ENCODE measurements at regions not wholly inside any gene's neighbourhood (a gene's known extent, or its start where the extent isn't known, plus 50 kb on each side); places are given as distances from the start of the nearest gene placed in this dataset.

DNA sequence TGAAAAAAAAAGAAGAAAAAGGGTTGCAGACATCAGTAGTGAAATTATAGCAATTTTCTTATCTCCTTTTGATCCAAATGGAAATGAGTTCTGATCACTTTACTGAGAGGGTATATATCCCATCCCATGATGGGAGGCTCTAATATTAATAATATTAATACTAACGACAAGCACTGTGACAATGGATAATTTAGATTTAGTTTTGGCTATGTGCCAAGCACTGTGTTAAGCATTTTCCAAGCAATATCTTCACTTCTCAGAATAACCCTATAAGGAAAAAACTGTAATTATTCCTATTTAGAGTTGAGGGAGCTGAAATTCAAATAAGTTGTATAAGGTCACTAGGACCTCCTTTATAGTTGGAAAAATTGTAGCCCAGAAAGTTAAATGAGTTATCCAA lies 58.4 kb upstream of the ASTN2 start:
- no peak for DNase-seq (ENCODE audit: low read depth, low spot score)
- H3K9me3 Mint-ChIP-seq = no peaks in the 10 kb centered on the region
- H3K4me3 Mint-ChIP-seq = no peak overlapping the region
- TF ChIP-seq, protein P1, sequence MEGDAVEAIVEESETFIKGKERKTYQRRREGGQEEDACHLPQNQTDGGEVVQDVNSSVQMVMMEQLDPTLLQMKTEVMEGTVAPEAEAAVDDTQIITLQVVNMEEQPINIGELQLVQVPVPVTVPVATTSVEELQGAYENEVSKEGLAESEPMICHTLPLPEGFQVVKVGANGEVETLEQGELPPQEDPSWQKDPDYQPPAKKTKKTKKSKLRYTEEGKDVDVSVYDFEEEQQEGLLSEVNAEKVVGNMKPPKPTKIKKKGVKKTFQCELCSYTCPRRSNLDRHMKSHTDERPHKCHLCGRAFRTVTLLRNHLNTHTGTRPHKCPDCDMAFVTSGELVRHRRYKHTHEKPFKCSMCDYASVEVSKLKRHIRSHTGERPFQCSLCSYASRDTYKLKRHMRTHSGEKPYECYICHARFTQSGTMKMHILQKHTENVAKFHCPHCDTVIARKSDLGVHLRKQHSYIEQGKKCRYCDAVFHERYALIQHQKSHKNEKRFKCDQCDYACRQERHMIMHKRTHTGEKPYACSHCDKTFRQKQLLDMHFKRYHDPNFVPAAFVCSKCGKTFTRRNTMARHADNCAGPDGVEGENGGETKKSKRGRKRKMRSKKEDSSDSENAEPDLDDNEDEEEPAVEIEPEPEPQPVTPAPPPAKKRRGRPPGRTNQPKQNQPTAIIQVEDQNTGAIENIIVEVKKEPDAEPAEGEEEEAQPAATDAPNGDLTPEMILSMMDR (conservative IDR thresholded peaks at IDR 0.05) = no peak
- H3K27me3 Mint-ChIP-seq (ENCODE audit: low read depth) = peaks cover 29% of the 10 kb centered on the region
- no peaks in the 10 kb centered on the region for H3K36me3 Mint-ChIP-seq (ENCODE audit: low read depth)
- no peaks in the 10 kb centered on the region for H3K4me1 Mint-ChIP-seq
- H3K27ac Mint-ChIP-seq (ENCODE audit: unreplicated experiment) = no peak overlapping the region

DNA sequence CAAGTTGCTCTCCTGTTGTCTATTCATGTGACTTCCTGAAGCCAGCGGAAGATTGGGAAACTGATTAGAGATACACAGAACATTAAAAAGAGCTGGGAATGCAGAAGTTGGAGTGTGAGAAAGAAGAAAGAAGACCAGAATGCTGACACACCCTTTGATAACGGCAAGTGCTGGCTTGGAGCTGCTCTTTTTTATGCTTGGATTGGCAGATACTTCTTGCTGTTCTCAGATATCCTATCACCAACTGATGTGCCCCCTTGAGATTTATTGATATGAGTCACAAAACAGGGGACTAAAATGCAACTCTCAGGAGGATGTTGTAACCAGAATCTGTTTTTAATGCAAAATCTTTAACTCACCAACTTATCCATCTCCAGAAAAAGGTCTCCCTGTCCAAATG lies 56.0 kb upstream of the ASTN2 start:
- Mint-ChIP-seq H3K36me3 (ENCODE audit: low read depth) (no peaks in the 10 kb centered on the region), H3K4me3 (no peak overlapping the region), H3K27ac (ENCODE audit: unreplicated experiment) (no peak overlapping the region), H3K27me3 (ENCODE audit: low read depth) (peaks cover 38% of the 10 kb centered on the region), H3K9me3 (no peaks in the 10 kb centered on the region), H3K4me1 (no peaks in the 10 kb centered on the region)
- no peak for DNase-seq (ENCODE audit: low read depth, low spot score)
- TF ChIP-seq, protein P1 (conservative IDR thresholded peaks at IDR 0.05) = no peak

DNA sequence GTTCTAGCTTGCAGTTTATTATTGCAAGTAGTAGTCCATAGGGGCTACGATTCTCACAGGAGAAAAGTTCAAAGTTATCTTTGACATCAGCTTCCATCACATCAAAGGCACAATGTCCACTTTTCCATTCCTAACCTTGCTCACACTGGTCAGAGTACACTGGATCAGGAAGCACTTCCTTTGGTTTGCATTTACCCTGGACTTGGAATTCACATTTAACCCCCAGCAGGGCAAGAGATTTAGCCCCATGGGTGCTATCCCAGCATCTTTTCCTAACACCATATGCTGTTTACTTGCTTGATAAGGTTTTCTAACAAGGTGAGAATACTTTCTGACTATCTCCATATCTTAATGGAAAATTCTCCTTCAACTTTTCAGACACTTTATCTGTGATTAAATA lies 55.6 kb upstream of the ASTN2 start:
- Mint-ChIP-seq H3K36me3 (ENCODE audit: low read depth) (no peaks in the 10 kb centered on the region), H3K27ac (ENCODE audit: unreplicated experiment) (no peak overlapping the region), H3K9me3 (no peaks in the 10 kb centered on the region), H3K4me1 (no peaks in the 10 kb centered on the region), H3K4me3 (no peak overlapping the region), H3K27me3 (ENCODE audit: low read depth) (peaks cover 42% of the 10 kb centered on the region)
- DNase-seq (ENCODE audit: low read depth, low spot score) = no peak
- TF ChIP-seq, protein P1 (conservative IDR thresholded peaks at IDR 0.05) = no peak

DNA sequence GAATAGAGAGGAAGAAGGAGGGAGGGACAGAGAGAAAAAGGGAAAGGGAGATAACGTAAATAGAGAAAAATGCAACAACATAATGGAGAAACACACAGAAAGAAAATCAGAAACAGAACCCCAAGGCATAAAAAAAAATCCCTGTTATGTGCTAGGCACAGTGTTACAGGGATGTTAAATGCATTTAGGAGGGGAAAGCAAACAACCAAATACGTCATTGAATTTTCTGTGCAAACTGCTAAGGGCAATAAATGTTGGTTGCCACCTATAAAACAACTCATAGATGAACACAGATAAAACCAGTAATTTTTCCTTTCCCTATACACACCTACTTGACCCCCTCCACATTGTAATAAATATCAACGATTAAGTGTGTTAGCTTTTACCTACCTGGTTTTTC lies 51.3 kb upstream of the ASTN2 start:
- TF ChIP-seq, protein P1 (conservative IDR thresholded peaks at IDR 0.05) = no peak
- Mint-ChIP-seq H3K4me3 (no peak overlapping the region), H3K4me1 (no peaks in the 10 kb centered on the region), H3K27ac (ENCODE audit: unreplicated experiment) (no peak overlapping the region), H3K9me3 (no peaks in the 10 kb centered on the region), H3K27me3 (ENCODE audit: low read depth) (peaks cover 57% of the 10 kb centered on the region), H3K36me3 (ENCODE audit: low read depth) (no peaks in the 10 kb centered on the region)
- DNase-seq (ENCODE audit: low read depth, low spot score) = no peak

DNA sequence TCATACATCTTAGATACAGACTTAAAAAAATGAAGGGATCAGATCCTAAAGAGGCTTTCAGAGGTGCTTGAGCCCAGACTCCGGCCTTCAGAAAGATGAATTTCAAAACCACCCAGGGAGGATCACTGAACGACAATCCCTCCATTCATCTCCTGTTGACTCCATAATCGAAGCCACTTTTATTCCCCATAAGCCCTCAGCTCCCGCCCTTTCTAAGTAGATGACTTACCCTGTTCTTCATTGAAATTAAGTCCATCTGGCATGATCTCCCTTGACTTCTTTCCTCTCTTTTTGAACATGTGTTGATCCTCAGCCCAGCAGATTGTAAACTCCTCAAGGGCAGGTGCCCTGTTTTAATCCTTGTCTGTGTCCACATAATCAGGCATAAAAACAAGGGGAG lies 50.8 kb upstream of the ASTN2 start:
- no peaks in the 10 kb centered on the region for H3K4me1 Mint-ChIP-seq
- H3K27me3 Mint-ChIP-seq (ENCODE audit: low read depth) = peaks cover 55% of the 10 kb centered on the region
- no peaks in the 10 kb centered on the region for H3K9me3 Mint-ChIP-seq
- no peak overlapping the region for H3K4me3 Mint-ChIP-seq
- TF ChIP-seq, protein P1 (conservative IDR thresholded peaks at IDR 0.05) = no peak
- H3K27ac Mint-ChIP-seq (ENCODE audit: unreplicated experiment) = no peak overlapping the region
- DNase-seq (ENCODE audit: low read depth, low spot score) = no peak
- H3K36me3 Mint-ChIP-seq (ENCODE audit: low read depth) = no peaks in the 10 kb centered on the region

Measured in neural crest cell (in vitro differentiated cells).